OCI-LY1 (cell line): ENCODE measurements at regions not wholly inside any gene's neighbourhood (a gene's known extent, or its start where the extent isn't known, plus 50 kb on each side); places are given as distances from the start of the nearest gene placed in this dataset.

Experiments used
- H2AFZ ChIP-seq: fragments of 200-600 bp; sonication (generic), shearing (Covaris generic); 2 replicates; pipeline ENCODE4 v1.6.0; 2014; ENCODE audit warnings: antibody characterized with exemption, mild to moderate bottlenecking, low read length
- H3F3A ChIP-seq: fragments of 200-600 bp; sonication (generic), shearing (Covaris generic); 2 replicates; pipeline ENCODE4 v1.6.0; 2014; ENCODE audit warnings: mild to moderate bottlenecking, antibody characterized with exemption, low read length, moderate library complexity; ENCODE audit not compliant: insufficient read depth
- H3K27ac ChIP-seq: fragments of 200-600 bp; sonication (generic); 2 replicates; pipeline ENCODE4 v1.5.1; 2014; ENCODE audit warnings: low read length, mixed run types, mild to moderate bottlenecking, low read depth; ENCODE audit not compliant: poor library complexity, severe bottlenecking
- H3K27me3 ChIP-seq: fragments of 200-600 bp; sonication (generic); 2 replicates; pipeline ENCODE4 v1.6.0; 2014; ENCODE audit warnings: antibody characterized with exemption, mild to moderate bottlenecking, low read length, moderate library complexity; ENCODE audit not compliant: insufficient read depth
- H3K36me3 ChIP-seq: fragments of 200-600 bp; sonication (generic); 2 replicates; pipeline ENCODE4 v1.6.1; 2014; ENCODE audit warnings: mild to moderate bottlenecking, antibody characterized with exemption, low read length, moderate library complexity, mixed read lengths; ENCODE audit not compliant: insufficient read depth
- H3K4me1 ChIP-seq: fragments of 200-600 bp; sonication (generic); 2 replicates; pipeline ENCODE4 v1.5.1; 2014; ENCODE audit warnings: mild to moderate bottlenecking, low read length, moderate library complexity; ENCODE audit not compliant: insufficient read depth, severe bottlenecking
- H3K4me2 ChIP-seq: fragments of 200-600 bp; sonication (generic), shearing (Covaris generic); 2 replicates; pipeline ENCODE4 v1.6.1; 2014; ENCODE audit warnings: low read length
- H3K4me3 ChIP-seq: fragments of 200-600 bp; sonication (generic); 2 replicates; pipeline ENCODE4 v1.5.1; 2014; ENCODE audit warnings: low read length, low read depth, mild to moderate bottlenecking, mixed read lengths; ENCODE audit not compliant: poor library complexity, severe bottlenecking
- H3K79me2 ChIP-seq: fragments of 200-600 bp; shearing (Covaris generic); 2 replicates; pipeline ENCODE4 v1.6.1; 2016; ENCODE audit warnings: mixed run types, low read length, mixed read lengths; ENCODE audit not compliant: insufficient read depth
- H3K9ac ChIP-seq: fragments of 200-600 bp; sonication (generic), shearing (Covaris generic); 2 replicates; pipeline ENCODE4 v1.6.1; 2014; ENCODE audit warnings: mild to moderate bottlenecking, low read length, mixed read lengths
- H3K9me2 ChIP-seq: fragments of 200-600 bp; sonication (generic), shearing (Covaris generic); 2 replicates; pipeline ENCODE4 v1.6.1; 2014; ENCODE audit warnings: low read depth, mild to moderate bottlenecking, low read length, mixed read lengths
- H3K9me3 ChIP-seq: fragments of 200-600 bp; shearing (Covaris generic); 2 replicates; pipeline ENCODE4 v1.6.1; 2014; ENCODE audit warnings: low read length, mixed read lengths
- H4K20me1 ChIP-seq: fragments of 200-600 bp; sonication (generic), shearing (Covaris generic); 2 replicates; pipeline ENCODE4 v1.6.0; 2016; ENCODE audit warnings: mild to moderate bottlenecking, low read length; ENCODE audit not compliant: insufficient read depth
- CTCF ChIP-seq: fragments of 200-600 bp; sonication (generic), shearing (Covaris generic); IDR thresholded peaks from 2 replicates; pipeline ENCODE4 v1.5.1; 2017; ENCODE audit warnings: mild to moderate bottlenecking, antibody characterized with exemption, low read length, moderate library complexity, mixed read lengths
- EZH2 ChIP-seq: fragments of 200-600 bp; sonication (generic), shearing (Covaris generic); IDR thresholded peaks from 2 replicates; pipeline ENCODE4 v1.8.0; 2017; ENCODE audit warnings: borderline replicate concordance, mixed run types, mild to moderate bottlenecking, antibody characterized with exemption, low read length, moderate library complexity, mixed read lengths

GRCh38 chr2:71886241-71886640, 261.4 kb downstream of the CYP26B1 start:
- no peaks in the 10 kb centered on the region for H3K9me2 ChIP-seq
- no peaks in the 10 kb centered on the region for H3K4me1 ChIP-seq
- H3K4me3 ChIP-seq = no peak overlapping the region
- H2AFZ ChIP-seq = no peak overlapping the region
- no peaks in the 10 kb centered on the region for H3K79me2 ChIP-seq
- no peak overlapping the region for H3K27ac ChIP-seq
- TF ChIP-seq EZH2 = no peak
- no peak overlapping the region for H3K9ac ChIP-seq
- H3K9me3 ChIP-seq = no peaks in the 10 kb centered on the region
- H3K27me3 ChIP-seq = no peaks in the 10 kb centered on the region; the same call in 1 of the 2 replicates
- no peaks in the 10 kb centered on the region for H4K20me1 ChIP-seq
- no peak overlapping the region for H3K4me2 ChIP-seq
- no peaks in the 10 kb centered on the region for H3F3A ChIP-seq
- no peaks in the 10 kb centered on the region for H3K36me3 ChIP-seq

- Histone ChIP-seq H4K20me1 (no peaks in the 10 kb centered on the region), H3F3A (no peaks in the 10 kb centered on the region), H2AFZ (no peak overlapping the region), H3K27me3 (no peaks in the 10 kb centered on the region; the same call in 1 of the 2 replicates), H3K4me3 (no peak overlapping the region), H3K79me2 (no peaks in the 10 kb centered on the region), H3K4me1 (no peaks in the 10 kb centered on the region), H3K27ac (no peak overlapping the region), H3K9ac (no peak overlapping the region), H3K36me3 (no peaks in the 10 kb centered on the region), H3K4me2 (no peak overlapping the region), H3K9me2 (no peaks in the 10 kb centered on the region), H3K9me3 (no peaks in the 10 kb centered on the region)
- no peak for TF ChIP-seq EZH2
- no peak for TF ChIP-seq CTCF
Measured at GRCh38 chr2:71884303-71885042, 263.2 kb downstream of the CYP26B1 start.

- Histone ChIP-seq H3K9me3 (no peaks in the 10 kb centered on the region), H3K4me1 (no peaks in the 10 kb centered on the region), H3K9ac (no peak overlapping the region), H4K20me1 (no peaks in the 10 kb centered on the region), H3K4me3 (no peak overlapping the region), H3K36me3 (no peaks in the 10 kb centered on the region), H3K27ac (no peak overlapping the region), H3K79me2 (no peaks in the 10 kb centered on the region), H3F3A (no peaks in the 10 kb centered on the region), H3K4me2 (no peak overlapping the region), H2AFZ (no peak overlapping the region), H3K9me2 (no peaks in the 10 kb centered on the region), H3K27me3 (no peaks in the 10 kb centered on the region; the same call in 1 of the 2 replicates)
- no peak for TF ChIP-seq CTCF
- TF ChIP-seq EZH2 = no peak
Measured at GRCh38 chr2:71882949-71883472, 264.7 kb downstream of the CYP26B1 start.
